ENCODE measurements at regions not wholly inside any gene's neighbourhood (a gene's known extent, or its start where the extent isn't known, plus 50 kb on each side); places are given as distances from the start of the nearest gene placed in this dataset.
A peak's percentile ranks its signal among the peaks of the same experiment; 100 is the strongest.
"Not testable (repeated sequence)": the region's sequence is repeated elsewhere in the genome, so short reads cannot be mapped to it uniquely, and the experiment has no call there.

DNA sequence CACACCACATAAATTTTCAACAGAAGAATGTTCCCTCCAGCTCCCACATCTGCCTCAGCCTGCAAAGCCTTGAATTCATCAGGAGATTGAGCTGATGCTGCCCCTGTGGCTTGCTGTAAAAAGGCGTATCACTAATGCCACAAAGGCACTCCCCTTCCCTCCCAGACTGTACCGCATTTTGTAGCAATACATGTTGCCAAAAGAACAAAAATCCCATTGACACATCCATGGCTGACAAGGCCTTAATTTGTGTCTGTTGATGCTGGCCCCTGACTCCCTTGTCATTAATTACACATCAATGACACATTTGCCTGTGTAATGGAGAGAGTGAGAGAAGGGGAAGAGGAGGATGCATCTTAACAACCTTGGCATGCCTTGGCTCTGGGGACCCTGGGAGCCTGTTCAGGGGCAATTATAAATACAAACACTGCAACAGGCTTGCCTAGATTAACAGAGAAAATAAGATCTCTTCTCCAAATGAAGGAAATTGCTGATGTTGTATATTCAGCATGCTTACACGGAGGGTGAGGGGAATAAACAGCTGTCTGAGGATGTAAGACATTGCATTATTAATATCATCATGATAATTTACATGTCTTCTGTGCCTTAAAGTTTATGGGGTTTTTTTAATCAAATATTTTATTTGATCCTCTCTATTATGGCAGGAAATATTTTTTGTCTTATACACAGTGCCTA lies 264.0 kb downstream of the SUCLG1 start:
- in situ Hi-C loops (cut with MboI; ENCODE audit: low pct_unique_long_range_greater_than_20kb in 2 of 9, low sequenced_read_pairs in 9 of 9, unreplicated experiment in 9 of 9) = no loop called here

DNA sequence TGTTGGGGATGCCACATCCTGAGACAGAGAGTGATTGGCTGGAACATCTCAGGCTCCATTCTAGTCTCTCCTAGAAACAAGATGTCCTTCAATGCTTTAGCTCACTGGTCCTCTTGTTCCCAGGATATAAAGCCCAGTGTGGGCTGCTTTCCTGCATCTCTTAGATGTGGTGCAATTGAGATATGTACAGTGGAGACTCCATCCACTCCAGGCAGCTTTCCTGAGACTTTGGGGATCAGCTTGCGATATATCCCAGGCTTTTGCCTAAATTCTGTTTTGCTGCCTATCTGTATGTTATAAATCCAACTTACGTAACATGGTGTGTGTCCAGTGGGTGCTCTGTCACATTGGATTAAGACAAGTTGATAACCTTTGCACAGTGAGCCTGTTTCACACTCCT lies 264.9 kb downstream of the SUCLG1 start:
- H3K4me1 ChIP-seq (replicated peaks in 1 of 2) = peaks cover 13 to 18% of the 10 kb centered on the region in 2 donors
- peak overlapping the region in 1 of 2 donors; percentile 53 for H3K27ac ChIP-seq
- H3K4me3 ChIP-seq = no peak overlapping the region
- ATAC-seq (replicated peaks in 6 of 8) = no peak
- 50 to 100% (median 82%) methylated on average over 1 to 2 of the region's 2 CpGs; no CpG with 5 or more reads in 3 of the 10 experiments for WGBS, 10 experiments
- in situ Hi-C loops (cut with MboI; ENCODE audit: low pct_unique_long_range_greater_than_20kb in 2 of 9, low sequenced_read_pairs in 9 of 9, unreplicated experiment in 9 of 9) = no loop called here

More for the DNA sequence above, 264.0 kb downstream of the SUCLG1 start:
- peaks cover 13 to 18% of the 10 kb centered on the region in 2 donors for H3K4me1 ChIP-seq (replicated peaks in 1 of 2)
- no peak overlapping the region for H3K4me3 ChIP-seq
- peak in 7 of 8 experiments; percentile 18 to 96 (median 94) for ATAC-seq (replicated peaks in 6 of 8)
- H3K27ac ChIP-seq = no peak overlapping the region
- 0 to 67% (median 35%) methylated on average over 1 to 3 of the region's 3 CpGs; no CpG with 5 or more reads in 3 of the 10 experiments for WGBS, 10 experiments

DNA sequence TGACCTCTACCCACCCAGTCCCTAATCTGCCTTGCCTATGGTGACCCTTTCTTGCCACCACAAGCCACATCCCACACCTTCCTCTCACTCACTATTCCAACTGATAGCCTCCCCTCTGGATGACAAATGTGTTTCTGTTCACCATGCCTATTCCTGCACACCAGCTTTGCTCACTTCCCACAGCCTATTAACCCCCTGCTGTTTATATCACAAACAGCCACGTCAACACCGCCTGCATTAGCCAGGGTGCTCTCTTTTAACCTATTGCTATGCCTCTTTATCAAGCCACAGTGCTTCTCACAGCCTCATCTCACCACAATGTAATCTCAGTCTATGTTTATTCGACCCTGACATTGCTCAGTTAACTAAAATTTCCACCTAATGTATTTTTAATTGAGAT lies 271.8 kb downstream of the SUCLG1 start:
- 0 to 83% (median 48%) methylated on average over 1 to 3 of the region's 3 CpGs; no CpG with 5 or more reads in 5 of the 10 experiments for WGBS, 10 experiments
- H3K4me3 ChIP-seq = no peak overlapping the region
- in situ Hi-C loops (cut with MboI; ENCODE audit: low pct_unique_long_range_greater_than_20kb in 2 of 9, low sequenced_read_pairs in 9 of 9, unreplicated experiment in 9 of 9) = no loop called here
- no peaks in the 10 kb centered on the region for H3K4me1 ChIP-seq (replicated peaks in 1 of 2)
- H3K27ac ChIP-seq = no peak overlapping the region
- ATAC-seq (replicated peaks in 6 of 8) = no peak

- Histone ChIP-seq H3K27ac (no peak overlapping the region), H3K4me1 (replicated peaks in 1 of 2) (no peaks in the 10 kb centered on the region), H3K4me3 (no peak overlapping the region)
- WGBS, 10 experiments = 0 to 77% (median 48%) methylated on average over 1 to 2 of the region's 2 CpGs; no CpG with 5 or more reads in 2 of the 10 experiments
- in situ Hi-C loops (cut with MboI; ENCODE audit: low pct_unique_long_range_greater_than_20kb in 2 of 9, low sequenced_read_pairs in 9 of 9, unreplicated experiment in 9 of 9) = no loop called here
- no peak for ATAC-seq (replicated peaks in 6 of 8)
Observed at GRCh38 chr2:84181927-84182326, 277.2 kb downstream of the SUCLG1 start.

DNA sequence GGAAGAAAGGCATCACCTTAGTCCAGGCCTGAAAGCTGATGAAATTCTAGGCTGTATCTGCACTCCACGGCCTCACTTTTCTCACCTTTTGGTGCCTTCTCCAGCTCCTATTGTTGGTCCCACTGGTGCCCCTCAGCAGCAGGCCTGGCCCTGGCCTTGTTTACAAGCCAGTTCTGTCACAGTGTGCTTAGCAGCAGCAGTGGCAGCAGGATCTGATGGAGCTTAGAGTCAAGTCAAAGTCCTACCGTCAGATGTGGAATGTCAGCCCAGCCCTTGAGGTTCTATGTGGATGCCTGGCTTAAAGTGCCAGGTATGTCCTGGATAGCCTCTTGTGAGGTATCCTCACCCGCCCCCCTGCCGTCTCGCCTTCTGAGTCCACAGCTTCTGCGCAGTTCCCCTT lies 281.3 kb downstream of the SUCLG1 start:
- H3K4me1 ChIP-seq (replicated peaks in 1 of 2) = no peaks in the 10 kb centered on the region

GRCh38 chr2:84175970-84176369 lies 283.1 kb downstream of the SUCLG1 start:
- ATAC-seq (replicated peaks in 6 of 8) = no peak
- Histone ChIP-seq H3K4me3 (no peak overlapping the region), H3K27ac (no peak overlapping the region), H3K4me1 (replicated peaks in 1 of 2) (no peaks in the 10 kb centered on the region)
- in situ Hi-C loops (cut with MboI; ENCODE audit: low pct_unique_long_range_greater_than_20kb in 2 of 9, low sequenced_read_pairs in 9 of 9, unreplicated experiment in 9 of 9) = no loop called here
- 20 to 100% (median 88%) methylated on average over 1 to 3 of the region's 3 CpGs; no CpG with 5 or more reads in 1 of the 10 experiments for WGBS, 10 experiments

More for the DNA sequence above, 281.3 kb downstream of the SUCLG1 start:
- H3K27ac ChIP-seq = no peak overlapping the region
- 0 to 100% (median 83%) methylated on average over 1 to 5 of the region's 6 CpGs; no CpG with 5 or more reads in 2 of the 10 experiments for WGBS, 10 experiments
- H3K4me3 ChIP-seq = no peak overlapping the region
- ATAC-seq (replicated peaks in 6 of 8) = no peak
- in situ Hi-C loops (cut with MboI; ENCODE audit: low pct_unique_long_range_greater_than_20kb in 2 of 9, low sequenced_read_pairs in 9 of 9, unreplicated experiment in 9 of 9) = no loop called here

GRCh38 chr2:84175340-84175739 lies 283.7 kb downstream of the SUCLG1 start:
- 60% methylated on average over 1 of the region's 1 CpG; no CpG with 5 or more reads in 8 of the 10 experiments for WGBS, 10 experiments
- in situ Hi-C loops (cut with MboI; ENCODE audit: low pct_unique_long_range_greater_than_20kb in 2 of 9, low sequenced_read_pairs in 9 of 9, unreplicated experiment in 9 of 9) = no loop called here
- no peak for ATAC-seq (replicated peaks in 6 of 8)
- H3K4me3 ChIP-seq = no peak overlapping the region
- no peaks in the 10 kb centered on the region for H3K4me1 ChIP-seq (replicated peaks in 1 of 2)
- H3K27ac ChIP-seq = no peak overlapping the region

DNA sequence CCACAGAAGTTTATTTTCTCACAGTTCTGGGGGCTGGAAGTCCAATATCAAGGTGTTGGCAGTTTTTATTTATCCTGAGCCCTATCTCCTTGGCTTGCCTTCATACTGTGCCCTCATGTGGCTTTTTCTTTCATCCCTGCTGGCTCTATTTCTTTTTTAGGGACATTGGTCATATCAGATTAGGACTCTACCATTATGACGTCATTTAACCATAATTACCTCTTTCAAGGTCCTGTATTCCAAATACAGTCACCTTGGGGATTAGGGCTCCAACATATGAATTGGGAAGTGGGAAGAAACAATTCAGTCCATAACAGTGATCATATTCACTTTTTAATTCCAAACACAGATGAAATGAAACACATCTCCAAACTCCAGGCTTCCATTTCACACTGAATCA lies 286.0 kb downstream of the SUCLG1 start:
- Histone ChIP-seq H3K4me1 (replicated peaks in 1 of 2) (no peaks in the 10 kb centered on the region), H3K4me3 (no peak overlapping the region), H3K27ac (no peak overlapping the region)
- in situ Hi-C loops (cut with MboI; ENCODE audit: low pct_unique_long_range_greater_than_20kb in 2 of 9, low sequenced_read_pairs in 9 of 9, unreplicated experiment in 9 of 9) = no loop called here
- ATAC-seq (replicated peaks in 6 of 8) = no peak
- 17 to 83% (median 38%) methylated on average over 1 of the region's 1 CpG; no CpG with 5 or more reads in 6 of the 10 experiments for WGBS, 10 experiments

DNA sequence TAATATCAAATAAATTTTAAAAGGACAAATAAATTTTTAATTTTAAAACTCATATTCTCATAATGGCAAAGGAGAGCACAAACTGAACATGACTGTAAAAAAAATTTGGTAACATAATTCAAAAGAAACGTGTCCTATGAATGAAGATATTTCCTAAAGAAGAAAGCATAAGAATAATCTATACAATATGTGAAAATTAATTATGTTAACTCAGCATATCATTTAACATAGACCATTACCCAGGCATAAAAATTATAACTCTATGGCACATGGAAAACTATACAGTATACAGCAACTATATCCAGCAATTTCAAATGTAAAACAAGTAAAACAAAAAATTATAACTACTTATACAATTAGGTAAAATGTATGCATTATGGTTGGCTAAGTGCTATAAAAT lies 288.1 kb downstream of the SUCLG1 start:
- 0 to 100% (median 67%) methylated on average over 1 of the region's 1 CpG; no CpG with 5 or more reads in 1 of the 10 experiments for WGBS, 10 experiments
- ATAC-seq (replicated peaks in 6 of 8) = no peak
- Histone ChIP-seq H3K27ac (no peak overlapping the region), H3K4me3 (no peak overlapping the region), H3K4me1 (replicated peaks in 1 of 2) (no peaks in the 10 kb centered on the region)
- in situ Hi-C loops (cut with MboI; ENCODE audit: low pct_unique_long_range_greater_than_20kb in 2 of 9, low sequenced_read_pairs in 9 of 9, unreplicated experiment in 9 of 9) = no loop called here

- Histone ChIP-seq H3K4me3 (no peak overlapping the region), H3K27ac (no peak overlapping the region), H3K4me1 (replicated peaks in 1 of 2) (no peaks in the 10 kb centered on the region)
- no peak for ATAC-seq (replicated peaks in 6 of 8)
- 21 to 94% (median 78%) methylated on average over 1 to 2 of the region's 2 CpGs; no CpG with 5 or more reads in 2 of the 10 experiments for WGBS, 10 experiments
- in situ Hi-C loops (cut with MboI; ENCODE audit: low pct_unique_long_range_greater_than_20kb in 2 of 9, low sequenced_read_pairs in 9 of 9, unreplicated experiment in 9 of 9) = no loop called here
Observed at GRCh38 chr2:84169871-84170270, 289.2 kb downstream of the SUCLG1 start.

- H3K27ac ChIP-seq; H3K4me1 ChIP-seq (replicated peaks in 1 of 2); H3K4me3 ChIP-seq; ATAC-seq (replicated peaks in 6 of 8); in situ Hi-C loops (cut with MboI; ENCODE audit: low pct_unique_long_range_greater_than_20kb in 2 of 9, low sequenced_read_pairs in 9 of 9, unreplicated experiment in 9 of 9): not testable (repeated sequence)
- WGBS, 10 experiments = 60 to 83% (median 80%) methylated on average over 1 of the region's 1 CpG; no CpG with 5 or more reads in 7 of the 10 experiments
Observed at GRCh38 chr2:84168552-84168951, 290.5 kb downstream of the SUCLG1 start.

GRCh38 chr2:84165256-84165655 lies 293.8 kb downstream of the SUCLG1 start:
- whole genome bisulfite sequencing, 10 experiments = 15 to 92% (median 73%) methylated on average over 1 to 2 of the region's 2 CpGs; no CpG with 5 or more reads in 1 of the 10 experiments
- Histone ChIP-seq H3K4me3 (no peak overlapping the region), H3K4me1 (replicated peaks in 1 of 2) (peaks cover 0 to 6% of the 10 kb centered on the region in 2 donors), H3K27ac (no peak overlapping the region)
- in situ Hi-C loops (cut with MboI; ENCODE audit: low pct_unique_long_range_greater_than_20kb in 2 of 9, low sequenced_read_pairs in 9 of 9, unreplicated experiment in 9 of 9) = no loop called here
- no peak for ATAC-seq (replicated peaks in 6 of 8)

DNA sequence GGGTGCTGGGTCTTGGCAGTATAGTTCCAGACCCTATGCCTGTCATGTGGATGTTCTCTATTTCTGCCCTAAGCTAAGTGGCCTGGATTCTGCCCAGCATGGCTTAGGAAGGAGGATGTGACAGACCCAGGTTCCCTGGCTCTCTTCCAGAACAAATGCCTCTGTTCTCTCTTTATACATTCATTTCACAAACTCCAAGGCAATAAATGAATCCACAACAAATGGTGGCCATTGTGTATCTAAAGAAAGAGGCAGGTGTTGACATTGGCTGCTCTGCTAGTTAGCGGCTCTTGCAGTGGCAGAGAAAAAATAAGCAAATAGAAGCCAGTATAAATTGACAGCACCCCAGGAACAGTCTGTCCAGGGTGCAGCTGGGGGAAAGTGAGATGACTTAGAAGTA lies 298.6 kb downstream of the SUCLG1 start:
- Histone ChIP-seq H3K4me1 (replicated peaks in 1 of 2) (peaks cover 0 to 8% of the 10 kb centered on the region in 2 donors), H3K27ac (peak overlapping the region in 1 of 2 donors; percentile 58), H3K4me3 (no peak overlapping the region)
- WGBS, 10 experiments = 15 to 86% (median 43%) methylated on average over 1 of the region's 1 CpG; no CpG with 5 or more reads in 5 of the 10 experiments
- in situ Hi-C loops (cut with MboI; ENCODE audit: low pct_unique_long_range_greater_than_20kb in 2 of 9, low sequenced_read_pairs in 9 of 9, unreplicated experiment in 9 of 9) = no loop called here
- ATAC-seq (replicated peaks in 6 of 8) = peak in 3 of 8 experiments; percentile 58 to 96 (median 67)

- H3K4me3 ChIP-seq = no peak overlapping the region
- ATAC-seq (replicated peaks in 6 of 8) = no peak
- in situ Hi-C loops (cut with MboI; ENCODE audit: low pct_unique_long_range_greater_than_20kb in 2 of 9, low sequenced_read_pairs in 9 of 9, unreplicated experiment in 9 of 9) = no loop called here
- 64 to 100% (median 92%) methylated on average over 1 to 2 of the region's 2 CpGs; no CpG with 5 or more reads in 1 of the 10 experiments for WGBS, 10 experiments
- peaks cover 0 to 8% of the 10 kb centered on the region in 2 donors for H3K4me1 ChIP-seq (replicated peaks in 1 of 2)
- no peak overlapping the region for H3K27ac ChIP-seq
Observed at GRCh38 chr2:84158605-84159004, 300.5 kb downstream of the SUCLG1 start.

All from motor neuron (in vitro differentiated cells).